Esophagus muscularis mucosa (tissue), 4 donors: ENCODE measurements at regions not wholly inside any gene's neighbourhood (a gene's known extent, or its start where the extent isn't known, plus 50 kb on each side); places are given as distances from the start of the nearest gene placed in this dataset.
"Not testable (repeated sequence)": the region's sequence is repeated elsewhere in the genome, so short reads cannot be mapped to it uniquely, and the experiment has no call there.

Experiments
- EP300 ChIP-seq: sonication (generic); formaldehyde crosslinking; IDR thresholded peaks from one replicate; pipeline ENCODE4 v1.6.1; 2017; ENCODE audit warnings: antibody characterized with exemption
- POLR2A ChIP-seq: fragments of 450-650 bp; IDR thresholded peaks from one replicate; pipeline ENCODE4 v1.6.1; 2017; ENCODE audit warnings: antibody characterized with exemption, moderate library complexity, mild to moderate bottlenecking, low read depth
- POLR2AphosphoS5 ChIP-seq, 2 donors: sonication (generic); formaldehyde crosslinking; IDR thresholded peaks; one replicate each; pipeline ENCODE4 v1.6.1; 2017; ENCODE audit warnings: antibody characterized with exemption in 2 of 2
- TF ChIP-seq, protein P1 (sequence below), 3 experiments: fragments of 200-600 bp in 2 of 3; fragments of 450-650 bp in 1 of 3; sonication (generic) in 2 of 3; IDR thresholded peaks; one replicate each; pipeline ENCODE4 v1.5.1; 2017 to 2019; ENCODE audit warnings: antibody characterized with exemption in 3 of 3, mild to moderate bottlenecking in 2 of 3, moderate library complexity in 1 of 3

- TF ChIP-seq, protein P1, sequence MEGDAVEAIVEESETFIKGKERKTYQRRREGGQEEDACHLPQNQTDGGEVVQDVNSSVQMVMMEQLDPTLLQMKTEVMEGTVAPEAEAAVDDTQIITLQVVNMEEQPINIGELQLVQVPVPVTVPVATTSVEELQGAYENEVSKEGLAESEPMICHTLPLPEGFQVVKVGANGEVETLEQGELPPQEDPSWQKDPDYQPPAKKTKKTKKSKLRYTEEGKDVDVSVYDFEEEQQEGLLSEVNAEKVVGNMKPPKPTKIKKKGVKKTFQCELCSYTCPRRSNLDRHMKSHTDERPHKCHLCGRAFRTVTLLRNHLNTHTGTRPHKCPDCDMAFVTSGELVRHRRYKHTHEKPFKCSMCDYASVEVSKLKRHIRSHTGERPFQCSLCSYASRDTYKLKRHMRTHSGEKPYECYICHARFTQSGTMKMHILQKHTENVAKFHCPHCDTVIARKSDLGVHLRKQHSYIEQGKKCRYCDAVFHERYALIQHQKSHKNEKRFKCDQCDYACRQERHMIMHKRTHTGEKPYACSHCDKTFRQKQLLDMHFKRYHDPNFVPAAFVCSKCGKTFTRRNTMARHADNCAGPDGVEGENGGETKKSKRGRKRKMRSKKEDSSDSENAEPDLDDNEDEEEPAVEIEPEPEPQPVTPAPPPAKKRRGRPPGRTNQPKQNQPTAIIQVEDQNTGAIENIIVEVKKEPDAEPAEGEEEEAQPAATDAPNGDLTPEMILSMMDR (IDR thresholded peaks at IDR 0.05) = not testable (repeated sequence)
- not testable (repeated sequence) for TF ChIP-seq POLR2A; POLR2AphosphoS5 (IDR thresholded peaks at IDR 0.05); EP300
These were observed 93.5 kb upstream of the HSFY2 start for GRCh38 chrY:18866887-18867551.
